ENCODE measurements at regions not wholly inside any gene's neighbourhood (a gene's known extent, or its start where the extent isn't known, plus 50 kb on each side); places are given as distances from the start of the nearest gene placed in this dataset.

GRCh38 chr4:132313852-132314251 lies 835.2 kb upstream of the PCDH10 start:
- no peaks in the 10 kb centered on the region for H3K4me1 ChIP-seq (ENCODE audit: insufficient read depth, poor library complexity, severe bottlenecking)
- DNase-seq (ENCODE audit: low spot score) = no peak
- no peaks in the 10 kb centered on the region for H3K27me3 ChIP-seq (ENCODE audit: insufficient read depth, poor library complexity, severe bottlenecking)
- ATAC-seq (ENCODE audit: low read depth) = no peak
- no peaks in the 10 kb centered on the region for H3K9me3 ChIP-seq (ENCODE audit: severe bottlenecking)
- no peaks in the 10 kb centered on the region for H3K36me3 ChIP-seq (ENCODE audit: low read depth)
- no peak for TF ChIP-seq CTCF (IDR thresholded peaks at IDR 0.05; ENCODE audit: poor library complexity, severe bottlenecking)
- H3K4me3 ChIP-seq (ENCODE audit: severe bottlenecking) = no peak overlapping the region
- H3K27ac ChIP-seq (ENCODE audit: poor library complexity, severe bottlenecking) = no peak overlapping the region

GRCh38 chr4:132316738-132317137 lies 832.4 kb upstream of the PCDH10 start:
- no peak for TF ChIP-seq CTCF (IDR thresholded peaks at IDR 0.05; ENCODE audit: poor library complexity, severe bottlenecking)
- H3K4me3 ChIP-seq (ENCODE audit: severe bottlenecking) = no peak overlapping the region
- no peak overlapping the region for H3K27ac ChIP-seq (ENCODE audit: poor library complexity, severe bottlenecking)
- no peak for ATAC-seq (ENCODE audit: low read depth)
- no peaks in the 10 kb centered on the region for H3K36me3 ChIP-seq (ENCODE audit: low read depth)
- H3K9me3 ChIP-seq (ENCODE audit: severe bottlenecking) = no peaks in the 10 kb centered on the region
- H3K4me1 ChIP-seq (ENCODE audit: insufficient read depth, poor library complexity, severe bottlenecking) = no peaks in the 10 kb centered on the region
- H3K27me3 ChIP-seq (ENCODE audit: insufficient read depth, poor library complexity, severe bottlenecking) = no peaks in the 10 kb centered on the region
- DNase-seq (ENCODE audit: low spot score) = no peak

GRCh38 chr4:132317923-132318322 lies 831.2 kb upstream of the PCDH10 start:
- ATAC-seq (ENCODE audit: low read depth) = no peak
- DNase-seq (ENCODE audit: low spot score) = no peak
- TF ChIP-seq CTCF (IDR thresholded peaks at IDR 0.05; ENCODE audit: poor library complexity, severe bottlenecking) = no peak

GRCh38 chr4:132328761-132329160 lies 820.3 kb upstream of the PCDH10 start:
- Histone ChIP-seq H3K27me3 (ENCODE audit: insufficient read depth, poor library complexity, severe bottlenecking) (no peaks in the 10 kb centered on the region), H3K27ac (ENCODE audit: poor library complexity, severe bottlenecking) (no peak overlapping the region), H3K36me3 (ENCODE audit: low read depth) (no peaks in the 10 kb centered on the region), H3K4me3 (ENCODE audit: severe bottlenecking) (no peak overlapping the region), H3K9me3 (ENCODE audit: severe bottlenecking) (no peaks in the 10 kb centered on the region), H3K4me1 (ENCODE audit: insufficient read depth, poor library complexity, severe bottlenecking) (peaks cover 16% of the 10 kb centered on the region)
- no peak for DNase-seq (ENCODE audit: low spot score)
- peak; percentile 45; the same call in 1 of the 3 replicates for ATAC-seq (ENCODE audit: low read depth)
- no peak for TF ChIP-seq CTCF (IDR thresholded peaks at IDR 0.05; ENCODE audit: poor library complexity, severe bottlenecking)

More at GRCh38 chr4:132317923-132318322, 831.2 kb upstream of the PCDH10 start:
- H3K4me3 ChIP-seq (ENCODE audit: severe bottlenecking) = no peak overlapping the region
- H3K9me3 ChIP-seq (ENCODE audit: severe bottlenecking) = no peaks in the 10 kb centered on the region
- no peaks in the 10 kb centered on the region for H3K36me3 ChIP-seq (ENCODE audit: low read depth)
- no peak overlapping the region for H3K27ac ChIP-seq (ENCODE audit: poor library complexity, severe bottlenecking)
- no peaks in the 10 kb centered on the region for H3K27me3 ChIP-seq (ENCODE audit: insufficient read depth, poor library complexity, severe bottlenecking)
- H3K4me1 ChIP-seq (ENCODE audit: insufficient read depth, poor library complexity, severe bottlenecking) = no peaks in the 10 kb centered on the region

GRCh38 chr4:132330994-132331393 lies 818.1 kb upstream of the PCDH10 start:
- Histone ChIP-seq H3K36me3 (ENCODE audit: low read depth) (no peaks in the 10 kb centered on the region), H3K27me3 (ENCODE audit: insufficient read depth, poor library complexity, severe bottlenecking) (no peaks in the 10 kb centered on the region), H3K27ac (ENCODE audit: poor library complexity, severe bottlenecking) (no peak overlapping the region), H3K4me3 (ENCODE audit: severe bottlenecking) (no peak overlapping the region), H3K9me3 (ENCODE audit: severe bottlenecking) (no peaks in the 10 kb centered on the region), H3K4me1 (ENCODE audit: insufficient read depth, poor library complexity, severe bottlenecking) (peaks cover 18% of the 10 kb centered on the region)
- DNase-seq (ENCODE audit: low spot score) (no peak), ATAC-seq (ENCODE audit: low read depth) (peak; percentile 29; the same call in 1 of the 3 replicates)
- TF ChIP-seq CTCF (IDR thresholded peaks at IDR 0.05; ENCODE audit: poor library complexity, severe bottlenecking) = no peak

Data from RWPE2 (cell line).